Neutrophil (primary cell): ENCODE measurements at regions not wholly inside any gene's neighbourhood (a gene's known extent, or its start where the extent isn't known, plus 50 kb on each side); places are given as distances from the start of the nearest gene placed in this dataset.

Experiments used
- H3K27ac ChIP-seq: fragments of 200-600 bp; sonication (generic); 2 replicates; pipeline ENCODE4 v1.5.1; 2016; ENCODE audit warnings: mild to moderate bottlenecking, moderate library complexity
- H3K27me3 ChIP-seq: fragments of 200-600 bp; sonication (generic); 2 replicates; pipeline ENCODE4 v1.6.0; 2016; ENCODE audit warnings: mild to moderate bottlenecking
- H3K36me3 ChIP-seq: fragments of 200-600 bp; sonication (generic); 2 replicates; pipeline ENCODE4 v1.5.1; 2017
- H3K4me1 ChIP-seq, 2 experiments: fragments of 200-600 bp in 1 of 2; sonication (generic) in 1 of 2; 1 replicate in 1 of 2; 2 replicates in 1 of 2; pipeline versions ENCODE4 v1.5.1 to v1.6.1; 2013 to 2016; ENCODE audit warnings: low read depth in 1 of 2, low read length in 1 of 2, mild to moderate bottlenecking in 1 of 2, moderate library complexity in 1 of 2; ENCODE audit not compliant: control insufficient read depth in 1 of 2, insufficient read depth in 1 of 2
- H3K4me3 ChIP-seq, 2 experiments: fragments of 200-600 bp in 1 of 2; sonication (generic) in 1 of 2; 1 replicate in 1 of 2; 2 replicates in 1 of 2; pipeline ENCODE4 v1.5.1; 2013 to 2016; ENCODE audit warnings: low read depth in 1 of 2, low read length in 1 of 2, mild to moderate bottlenecking in 1 of 2, moderate library complexity in 1 of 2
- H3K9me3 ChIP-seq: fragments of 200-600 bp; sonication (generic); 2 replicates; pipeline ENCODE4 v1.5.1; 2016
- TF ChIP-seq, protein P1 (sequence below): fragments of 200-600 bp; sonication (generic); IDR thresholded peaks from 2 replicates; pipeline ENCODE4 v1.5.1; 2016; ENCODE audit warnings: antibody characterized with exemption

DNA sequence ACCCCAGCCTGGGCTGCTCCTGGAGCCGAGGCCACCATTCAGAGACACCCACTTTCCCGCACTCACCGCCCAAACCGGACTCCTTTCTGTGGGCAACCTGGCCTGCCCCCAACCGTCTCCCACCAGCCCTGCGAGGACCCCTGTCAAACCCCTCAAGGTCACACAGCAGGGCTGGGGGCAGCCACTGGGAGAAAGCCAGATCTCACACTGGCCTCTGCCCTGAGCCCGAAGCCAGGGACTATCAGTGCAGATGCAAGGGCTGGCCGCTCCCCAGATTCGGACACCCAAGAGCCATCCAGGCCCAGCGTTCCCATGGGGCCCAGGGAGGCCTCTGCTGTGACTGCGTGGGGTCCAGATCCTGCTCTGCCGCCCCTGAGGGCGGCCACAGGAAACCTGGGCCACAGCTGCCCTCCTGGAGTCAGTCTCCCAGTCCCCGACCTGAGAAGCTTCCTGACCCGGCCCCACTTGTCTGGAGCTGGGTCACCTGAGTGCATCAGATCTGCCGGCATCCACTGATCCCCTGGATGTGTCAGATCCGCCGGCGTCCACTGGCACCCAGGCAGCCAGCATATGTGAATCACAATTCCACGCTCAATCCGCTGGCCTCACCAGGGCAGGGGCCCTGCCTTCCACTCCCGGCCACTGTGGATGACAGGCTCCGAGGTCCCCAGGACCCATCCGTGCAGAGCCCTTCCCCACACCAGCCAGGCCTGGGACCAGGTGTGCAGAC is 139.7 kb downstream of the BRD1 start:
- Histone ChIP-seq H3K9me3 (no peaks in the 10 kb centered on the region), H3K27me3 (no peaks in the 10 kb centered on the region), H3K4me3 (no peak overlapping the region), H3K4me1 (no peaks in the 10 kb centered on the region), H3K27ac (no peak overlapping the region), H3K36me3 (no peaks in the 10 kb centered on the region)
- TF ChIP-seq, protein P1, sequence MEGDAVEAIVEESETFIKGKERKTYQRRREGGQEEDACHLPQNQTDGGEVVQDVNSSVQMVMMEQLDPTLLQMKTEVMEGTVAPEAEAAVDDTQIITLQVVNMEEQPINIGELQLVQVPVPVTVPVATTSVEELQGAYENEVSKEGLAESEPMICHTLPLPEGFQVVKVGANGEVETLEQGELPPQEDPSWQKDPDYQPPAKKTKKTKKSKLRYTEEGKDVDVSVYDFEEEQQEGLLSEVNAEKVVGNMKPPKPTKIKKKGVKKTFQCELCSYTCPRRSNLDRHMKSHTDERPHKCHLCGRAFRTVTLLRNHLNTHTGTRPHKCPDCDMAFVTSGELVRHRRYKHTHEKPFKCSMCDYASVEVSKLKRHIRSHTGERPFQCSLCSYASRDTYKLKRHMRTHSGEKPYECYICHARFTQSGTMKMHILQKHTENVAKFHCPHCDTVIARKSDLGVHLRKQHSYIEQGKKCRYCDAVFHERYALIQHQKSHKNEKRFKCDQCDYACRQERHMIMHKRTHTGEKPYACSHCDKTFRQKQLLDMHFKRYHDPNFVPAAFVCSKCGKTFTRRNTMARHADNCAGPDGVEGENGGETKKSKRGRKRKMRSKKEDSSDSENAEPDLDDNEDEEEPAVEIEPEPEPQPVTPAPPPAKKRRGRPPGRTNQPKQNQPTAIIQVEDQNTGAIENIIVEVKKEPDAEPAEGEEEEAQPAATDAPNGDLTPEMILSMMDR: no peak

GRCh38 chr22:49687333-49687732 is 140.3 kb downstream of the BRD1 start:
- Histone ChIP-seq H3K27me3 (no peaks in the 10 kb centered on the region), H3K4me3 (no peak overlapping the region), H3K9me3 (no peaks in the 10 kb centered on the region), H3K27ac (no peak overlapping the region), H3K4me1 (no peaks in the 10 kb centered on the region), H3K36me3 (no peaks in the 10 kb centered on the region)
- TF ChIP-seq, protein P1: no peak

DNA sequence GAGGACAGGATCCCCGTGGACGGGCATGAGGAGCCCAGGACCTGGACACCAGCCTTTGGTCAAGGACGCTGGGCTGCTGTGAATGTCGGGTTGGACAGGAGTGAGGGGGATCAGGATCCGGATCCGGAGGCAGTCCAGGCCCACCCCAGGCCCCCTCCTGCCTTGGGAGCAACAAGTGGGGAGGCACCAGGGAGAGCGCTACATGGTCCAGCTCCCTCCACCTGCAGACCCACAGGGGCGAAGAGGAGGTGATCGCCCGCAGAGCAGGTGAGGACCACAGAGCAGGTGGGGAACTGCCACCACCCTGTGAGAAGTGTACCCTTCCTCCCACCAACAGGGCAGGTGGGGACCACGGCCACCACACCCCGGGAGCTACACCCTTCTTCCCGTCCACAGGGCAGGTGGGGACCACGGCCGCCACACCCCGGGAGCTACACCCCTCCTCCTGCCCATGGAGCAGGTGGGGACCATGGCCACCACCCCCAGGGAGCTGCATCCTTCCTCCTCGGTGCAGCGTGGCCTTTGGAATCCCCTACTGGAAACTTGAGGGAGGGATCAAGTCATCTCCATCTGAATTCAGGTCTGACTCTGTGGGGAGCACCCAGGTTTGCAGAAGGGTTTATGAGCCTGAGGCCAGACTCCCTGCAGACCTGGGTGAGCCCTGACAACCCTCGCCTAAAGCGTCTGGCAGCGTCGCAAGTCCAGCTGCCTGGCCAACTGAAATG is 141.0 kb downstream of the BRD1 start:
- H3K9me3 ChIP-seq: no peaks in the 10 kb centered on the region
- no peak overlapping the region for H3K4me3 ChIP-seq
- no peak overlapping the region for H3K27ac ChIP-seq
- TF ChIP-seq, protein P1: no peak
- H3K27me3 ChIP-seq: peaks cover 2% of the 10 kb centered on the region
- no peaks in the 10 kb centered on the region for H3K36me3 ChIP-seq
- no peaks in the 10 kb centered on the region for H3K4me1 ChIP-seq

- H3K36me3 ChIP-seq: no peaks in the 10 kb centered on the region
- H3K9me3 ChIP-seq: no peaks in the 10 kb centered on the region
- no peak overlapping the region for H3K27ac ChIP-seq
- TF ChIP-seq, protein P1: no peak
- H3K27me3 ChIP-seq: peaks cover 8% of the 10 kb centered on the region
- no peak overlapping the region for H3K4me3 ChIP-seq
- H3K4me1 ChIP-seq: no peaks in the 10 kb centered on the region
Observed at GRCh38 chr22:49685686-49686085, 142.0 kb downstream of the BRD1 start.

- H3K27me3 ChIP-seq: peaks cover 14% of the 10 kb centered on the region
- no peaks in the 10 kb centered on the region for H3K9me3 ChIP-seq
Observed at GRCh38 chr22:49685116-49685515, 142.6 kb downstream of the BRD1 start.

More at GRCh38 chr22:49685116-49685515, 142.6 kb downstream of the BRD1 start:
- H3K27ac ChIP-seq: no peak overlapping the region
- TF ChIP-seq, protein P1: no peak
- H3K4me1 ChIP-seq: no peaks in the 10 kb centered on the region
- H3K36me3 ChIP-seq: no peaks in the 10 kb centered on the region
- H3K4me3 ChIP-seq: no peak overlapping the region
